GM18519 (cell line): ENCODE measurements at regions not wholly inside any gene's neighbourhood (a gene's known extent, or its start where the extent isn't known, plus 50 kb on each side); places are given as distances from the start of the nearest gene placed in this dataset.
"Not testable (repeated sequence)": the region's sequence is repeated elsewhere in the genome, so short reads cannot be mapped to it uniquely, and the experiment has no call there.

Experiments
- ATAC-seq: cut with Tn5 transposase; IDR thresholded peaks from one replicate; pipeline ENCODE4 v1.9.1; 2021; ENCODE audit warnings: mild to moderate bottlenecking, moderate library complexity; ENCODE audit not compliant: unreplicated experiment, low FRiP score

DNA sequence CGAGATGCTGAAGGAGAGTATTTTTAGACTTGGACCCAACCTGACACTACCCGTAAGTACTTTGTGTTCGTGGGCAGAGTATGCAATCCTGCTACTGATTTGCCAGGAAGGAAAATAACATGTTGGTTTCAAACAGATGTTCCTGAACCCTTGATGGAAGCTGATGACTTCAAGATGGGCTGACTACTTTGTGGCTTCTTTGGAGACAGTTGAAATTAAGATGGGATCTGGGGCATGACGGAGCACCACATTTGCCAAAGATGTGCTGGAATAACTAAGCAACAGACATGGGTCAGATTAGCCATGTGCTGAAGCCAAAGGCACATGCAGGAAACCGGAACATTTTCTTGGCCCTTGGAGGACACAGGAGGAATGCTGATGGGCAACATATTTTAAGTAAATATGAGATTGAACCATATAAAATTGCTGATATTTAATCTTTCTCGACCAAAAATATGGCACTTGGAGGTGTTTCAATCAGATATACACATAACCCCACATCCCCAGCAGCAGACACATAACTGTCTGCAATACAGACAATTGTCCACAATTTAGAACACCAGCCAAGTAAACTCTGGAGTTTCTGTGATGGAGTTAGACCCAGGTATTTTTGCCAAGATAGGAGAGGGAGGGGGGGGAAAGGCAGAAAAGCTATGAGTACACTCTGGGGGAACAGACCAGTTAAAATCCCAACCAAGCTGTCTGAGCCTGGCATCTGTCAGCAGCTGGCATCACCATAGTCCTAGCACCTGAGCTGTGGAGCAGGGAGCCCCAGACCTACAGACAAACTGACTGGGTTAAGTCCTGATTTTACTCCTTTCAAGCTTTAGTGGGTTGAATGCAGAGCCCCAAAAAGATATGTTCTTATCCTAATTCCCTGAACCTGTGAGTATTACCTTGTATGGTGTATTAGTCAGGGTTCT lies 329.4 kb upstream of the CDH5 start:
- ATAC-seq: no peak

DNA sequence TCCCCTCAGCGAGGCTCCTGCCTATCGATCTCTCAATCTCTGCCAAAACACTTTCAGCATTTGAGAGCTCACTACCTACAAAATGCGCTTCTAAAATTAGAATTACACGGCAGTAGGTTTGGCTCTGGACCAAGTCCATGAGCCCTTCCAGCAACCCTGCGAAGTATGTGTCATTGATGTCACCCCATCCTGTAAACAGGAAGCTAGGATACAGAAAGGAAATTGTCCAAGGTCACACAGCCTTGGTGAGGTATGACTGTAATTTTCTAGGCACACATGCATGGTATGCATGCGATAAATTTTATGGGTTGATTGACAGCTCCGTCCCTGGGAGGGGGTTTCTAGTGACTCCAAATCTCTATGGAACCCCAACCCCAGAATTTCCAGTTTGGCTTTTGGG lies 330.3 kb upstream of the CDH5 start:
- ATAC-seq: no peak

DNA sequence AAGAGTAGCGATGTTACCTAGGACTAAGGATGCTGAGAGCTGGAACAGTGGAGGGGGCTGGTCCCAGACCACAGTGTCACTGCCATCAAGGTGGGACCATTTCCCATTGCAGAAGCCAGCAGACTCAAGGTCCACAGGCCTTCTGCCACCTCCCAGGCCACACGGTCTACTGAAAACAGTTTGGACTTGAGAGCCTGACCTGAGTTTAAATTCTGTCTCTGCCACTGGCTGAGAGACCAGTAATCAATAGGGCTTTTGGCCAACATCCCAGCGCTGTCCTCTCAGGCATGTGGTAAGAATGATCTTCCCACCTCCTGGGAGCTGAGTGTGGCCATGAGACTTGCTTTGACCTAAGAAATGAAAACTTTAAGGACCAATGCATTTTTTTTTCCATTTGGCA lies 331.4 kb upstream of the CDH5 start:
- ATAC-seq: no peak

DNA sequence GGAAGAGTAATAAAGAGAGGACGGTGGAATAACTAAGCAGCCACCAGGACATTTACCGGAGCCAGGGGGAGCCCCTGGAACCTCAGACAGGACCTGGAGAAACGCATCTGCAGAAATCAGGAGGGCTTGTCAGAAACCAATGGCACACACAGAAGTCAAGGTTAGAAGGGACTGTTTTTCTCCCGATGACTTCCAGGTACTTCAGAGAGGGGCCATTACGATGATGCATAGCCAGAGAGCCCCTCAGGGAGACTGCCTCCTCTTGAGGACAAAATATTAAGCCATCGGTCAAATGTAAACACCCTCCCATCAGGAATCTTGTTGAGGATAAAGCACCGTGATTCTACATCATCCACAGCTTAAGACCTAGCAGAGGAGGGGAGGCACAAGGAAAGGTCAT lies 333.6 kb upstream of the CDH5 start:
- no peak for ATAC-seq

DNA sequence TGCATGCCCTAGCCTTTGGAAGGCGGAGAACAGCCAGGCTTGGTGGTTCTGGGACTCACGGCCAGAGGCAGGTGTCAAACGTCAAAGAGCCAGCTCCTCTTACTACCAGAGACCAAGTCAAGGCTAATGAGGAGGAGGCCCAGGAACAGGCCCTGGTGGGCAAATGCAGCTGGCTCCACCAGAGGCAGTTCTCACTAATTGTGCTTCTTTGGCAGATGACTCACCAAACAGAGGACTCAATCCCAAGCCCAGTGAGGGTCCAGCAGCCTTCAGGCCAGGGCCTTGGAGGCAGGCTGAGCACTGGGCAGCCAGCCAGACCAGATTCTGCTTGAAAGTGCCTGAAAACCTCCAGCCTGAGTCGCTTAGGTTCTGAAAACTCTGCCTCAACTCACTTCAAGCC lies 336.5 kb upstream of the CDH5 start:
- ATAC-seq: no peak

DNA sequence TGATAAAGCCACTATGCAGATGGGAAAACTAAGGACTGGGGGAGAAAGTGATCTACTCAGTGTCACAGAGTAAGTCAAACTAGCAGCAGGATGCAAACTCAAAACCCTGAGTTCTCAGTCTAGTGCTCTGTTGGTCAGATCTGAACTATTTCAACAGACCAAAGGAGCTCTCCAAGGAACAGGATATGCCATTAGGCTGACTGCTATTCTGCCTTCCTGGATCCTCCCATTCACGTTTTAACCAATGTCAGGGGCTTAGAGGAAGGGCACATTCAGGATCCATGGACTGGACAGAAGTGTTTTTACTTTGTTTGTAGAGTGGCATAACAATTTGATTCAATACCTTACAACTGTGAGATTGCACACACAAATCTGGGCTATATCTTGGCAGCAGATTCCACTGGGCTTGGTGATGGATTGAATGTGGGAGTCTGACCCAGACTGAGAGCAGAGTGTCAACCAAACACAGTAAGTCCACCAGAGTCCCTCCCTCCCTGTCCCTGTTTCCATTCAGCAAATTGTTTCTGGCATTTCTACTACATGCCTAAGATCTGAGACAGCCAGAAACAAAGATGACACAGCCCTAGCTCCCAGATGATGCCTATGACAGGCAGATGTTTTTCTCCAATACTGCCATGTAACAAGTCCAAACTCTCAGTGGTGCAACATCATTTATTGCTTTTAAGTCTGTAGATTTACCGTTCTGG lies 337.8 kb upstream of the CDH5 start:
- no peak for ATAC-seq

DNA sequence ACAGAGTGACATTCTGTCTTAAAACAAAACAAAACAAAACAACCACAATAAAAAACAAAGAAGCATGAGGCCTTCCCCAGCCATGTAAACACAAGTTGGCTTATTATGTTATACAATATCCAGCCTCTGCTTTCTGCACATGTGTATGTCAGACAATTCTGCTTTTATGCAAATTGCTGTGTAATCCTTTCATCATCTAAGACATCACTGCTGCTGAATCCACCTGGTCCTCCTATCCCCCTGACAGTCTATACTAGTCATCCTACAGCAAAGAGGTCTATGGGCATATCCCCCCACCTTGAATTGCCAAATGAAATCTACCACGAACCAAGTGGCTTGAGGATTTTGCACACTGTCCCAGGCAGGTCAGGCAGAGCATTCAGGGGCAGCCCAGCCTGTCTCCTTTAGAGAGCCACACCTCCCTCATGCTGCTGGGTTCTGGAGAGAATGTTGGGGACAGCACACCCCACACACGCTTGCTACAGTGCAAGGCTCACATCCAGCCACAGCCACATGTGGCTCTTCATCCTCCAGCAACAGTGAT lies 339.6 kb upstream of the CDH5 start:
- ATAC-seq: no peak

DNA sequence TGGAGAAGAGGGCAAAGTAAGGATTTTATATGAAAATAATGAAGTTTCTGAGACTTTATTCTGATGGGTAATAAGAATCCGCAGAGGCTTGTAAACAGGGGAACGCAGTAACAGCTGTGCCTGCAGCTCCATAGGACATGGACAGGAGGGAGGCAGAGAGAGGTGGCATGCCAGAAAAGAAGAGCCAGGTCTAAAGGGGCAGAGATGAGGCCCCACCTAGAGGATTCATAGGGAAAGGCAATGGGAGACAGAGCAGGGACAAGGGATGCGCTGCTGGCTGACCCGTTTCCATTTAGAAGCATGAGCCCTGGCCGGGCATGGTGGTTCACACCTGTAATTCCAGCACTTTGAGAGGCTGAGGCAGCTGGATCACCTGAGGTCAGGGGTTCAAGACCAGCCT lies 340.3 kb upstream of the CDH5 start:
- ATAC-seq: no peak

DNA sequence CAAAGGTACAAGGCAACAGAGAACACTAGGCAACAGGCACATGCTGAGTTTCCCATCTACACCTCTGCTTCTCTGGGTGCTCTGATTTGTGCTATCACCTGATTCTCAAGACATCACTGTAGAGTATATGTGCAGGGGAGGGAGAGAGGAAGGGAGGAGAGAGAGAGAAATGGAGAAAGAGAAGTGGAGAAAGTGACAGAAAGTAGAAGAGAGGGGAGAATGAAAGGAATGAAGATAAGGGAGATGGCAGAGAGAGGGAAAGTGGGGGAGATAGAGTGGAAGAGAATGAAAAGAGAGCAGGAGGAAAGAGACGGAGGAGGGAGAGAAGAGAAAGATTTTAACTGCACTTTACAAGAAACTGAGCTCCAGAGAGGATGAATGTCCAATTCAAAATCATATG lies 340.7 kb upstream of the CDH5 start:
- no peak for ATAC-seq

DNA sequence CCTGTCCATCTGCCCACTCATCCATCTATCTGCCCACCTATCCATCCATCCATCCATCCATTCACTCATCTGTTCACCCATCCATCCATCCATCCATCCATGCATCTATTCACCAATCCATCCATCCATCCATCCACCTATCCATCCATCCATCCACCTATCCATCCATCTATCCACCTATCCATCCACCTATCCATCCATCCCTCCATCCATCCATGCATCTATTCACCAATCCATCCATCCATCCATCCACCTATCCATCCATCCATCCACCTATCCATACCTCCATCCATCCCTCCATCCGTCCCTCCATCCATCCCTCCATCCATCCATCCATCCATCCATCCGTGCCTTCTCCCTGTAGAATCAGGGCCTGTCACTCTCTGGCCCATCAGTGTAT lies 341.9 kb upstream of the CDH5 start:
- ATAC-seq: not testable (repeated sequence)

DNA sequence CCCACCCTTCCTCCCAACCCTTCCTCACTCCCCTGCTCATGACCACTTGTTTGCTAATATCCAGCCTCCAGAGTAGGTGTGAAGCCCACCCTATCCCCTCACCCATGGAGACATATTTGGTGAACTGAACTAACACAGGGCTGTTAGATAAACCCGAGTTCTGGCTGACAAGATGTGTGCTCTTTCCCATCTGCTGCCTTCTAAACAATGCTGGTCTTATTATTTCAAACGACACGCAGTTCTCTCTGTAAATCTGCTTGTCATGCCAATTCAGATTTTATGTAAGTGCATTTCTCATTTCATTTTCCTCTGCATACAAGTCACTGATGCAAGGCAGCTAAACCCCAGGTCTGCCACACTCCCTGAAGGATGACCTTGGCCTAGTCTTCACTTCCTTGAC lies 343.0 kb upstream of the CDH5 start:
- ATAC-seq: no peak

DNA sequence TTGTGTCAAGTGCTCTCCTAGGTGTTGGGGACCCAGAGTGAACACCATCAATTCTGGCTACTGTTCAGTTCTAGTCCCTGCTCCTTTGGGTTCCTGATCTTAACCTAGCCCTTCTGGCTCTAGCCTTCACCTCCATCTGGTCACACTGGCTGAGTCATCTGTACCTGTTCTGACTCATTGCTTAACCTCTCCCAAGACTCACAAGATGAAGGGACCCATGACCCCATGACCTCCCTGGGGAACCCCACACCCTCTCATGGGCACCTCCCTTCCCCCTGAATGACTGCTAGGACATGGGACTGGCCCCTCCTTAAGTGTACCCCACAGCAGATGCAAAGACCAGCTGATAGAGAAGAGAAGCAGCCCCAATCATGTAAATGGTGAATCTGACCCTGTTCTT lies 345.8 kb upstream of the CDH5 start:
- ATAC-seq: no peak

DNA sequence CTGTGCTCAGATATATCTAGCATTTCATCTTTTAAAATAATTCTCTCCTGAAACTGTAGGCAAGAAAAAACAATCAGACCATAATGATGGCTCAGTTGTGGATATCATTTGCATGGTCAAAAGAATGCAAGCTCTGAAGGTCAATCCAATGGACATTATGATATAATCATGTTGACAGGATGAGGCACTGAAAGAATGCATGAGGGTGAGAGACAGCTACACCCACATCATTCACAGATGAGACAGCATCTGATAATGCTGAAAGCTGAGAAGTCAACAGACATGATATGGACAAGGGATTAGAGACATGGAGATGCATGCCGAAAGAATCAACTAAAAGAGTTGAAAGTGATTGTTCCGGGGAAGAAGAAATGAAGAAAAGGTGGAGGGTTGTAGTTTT lies 346.4 kb upstream of the CDH5 start:
- ATAC-seq: no peak

DNA sequence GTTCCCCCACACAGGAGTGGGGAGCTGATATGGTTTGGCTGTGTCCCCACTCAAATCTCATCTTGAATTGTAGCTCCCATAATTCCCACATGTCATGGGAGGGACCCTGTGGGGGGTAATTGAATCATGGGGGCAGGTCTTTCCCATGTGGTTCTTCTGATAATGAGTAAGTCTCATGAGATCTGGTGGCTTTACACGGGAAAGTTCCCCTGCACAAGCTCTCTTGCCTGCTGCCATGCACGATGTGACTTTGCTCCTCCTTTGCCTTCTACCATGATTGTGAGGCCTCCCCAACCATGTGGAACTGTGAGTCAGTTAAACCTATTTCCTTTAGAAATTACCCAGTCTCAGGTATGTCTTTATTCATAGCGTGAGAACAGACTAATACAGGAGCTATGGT lies 347.0 kb upstream of the CDH5 start:
- not testable (repeated sequence) for ATAC-seq

DNA sequence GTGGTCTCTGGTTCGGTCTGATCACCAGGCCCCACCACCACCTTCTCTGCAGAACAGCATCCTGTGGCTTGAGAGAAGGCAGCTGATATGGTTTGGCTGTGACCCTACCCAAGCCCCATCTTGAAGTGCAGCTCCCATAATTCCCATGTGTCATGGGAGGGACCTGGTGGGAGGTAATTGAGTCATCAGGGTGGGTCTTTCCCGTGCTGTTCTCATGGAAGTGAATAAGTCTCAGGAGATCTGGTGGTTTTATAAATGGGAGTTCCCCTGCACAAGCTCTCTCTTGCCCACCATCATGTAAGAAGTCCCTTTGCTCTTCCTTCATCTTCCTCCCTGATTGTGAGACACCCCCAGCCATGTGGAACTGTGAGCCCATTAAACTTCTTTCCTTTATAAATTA lies 352.3 kb upstream of the CDH5 start:
- ATAC-seq: no peak

DNA sequence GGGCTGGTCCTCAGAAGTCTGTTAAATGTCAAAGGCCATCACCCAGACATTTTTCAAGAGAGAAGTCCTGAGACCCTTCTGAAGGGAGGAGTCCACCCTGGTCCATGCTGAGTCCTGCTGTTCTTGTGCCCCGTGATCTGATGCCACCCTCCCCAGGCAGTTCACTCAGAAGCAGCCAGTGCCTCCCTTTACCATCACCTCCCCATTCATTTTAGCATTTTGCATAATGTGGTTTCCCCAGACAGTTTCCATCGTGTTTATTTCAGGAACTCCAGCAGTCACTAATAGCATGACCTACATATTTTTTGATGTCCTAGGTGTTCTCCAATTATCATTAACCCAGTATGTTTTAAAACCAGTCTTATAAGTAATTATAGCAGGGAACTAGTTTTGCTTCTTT lies 353.0 kb upstream of the CDH5 start:
- no peak for ATAC-seq

DNA sequence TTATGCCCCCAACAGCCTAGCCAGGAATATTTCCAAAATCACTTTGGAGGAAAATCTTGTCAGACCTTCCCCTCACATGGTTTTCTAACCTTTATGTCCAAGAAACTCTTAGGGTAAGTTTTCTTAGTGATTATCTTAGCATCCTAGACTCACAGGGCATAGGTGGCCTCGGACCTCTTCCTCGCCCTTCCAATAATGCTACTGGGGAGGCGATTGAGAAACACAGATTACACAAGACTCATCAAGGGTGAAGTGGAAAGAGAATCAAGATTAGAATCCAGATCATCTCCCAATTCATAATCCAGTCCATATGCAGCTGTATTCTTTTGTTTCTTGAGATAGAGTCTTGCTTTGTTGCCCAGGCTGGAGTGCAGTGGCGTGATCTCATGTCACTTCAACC lies 358.4 kb upstream of the CDH5 start:
- ATAC-seq: no peak

DNA sequence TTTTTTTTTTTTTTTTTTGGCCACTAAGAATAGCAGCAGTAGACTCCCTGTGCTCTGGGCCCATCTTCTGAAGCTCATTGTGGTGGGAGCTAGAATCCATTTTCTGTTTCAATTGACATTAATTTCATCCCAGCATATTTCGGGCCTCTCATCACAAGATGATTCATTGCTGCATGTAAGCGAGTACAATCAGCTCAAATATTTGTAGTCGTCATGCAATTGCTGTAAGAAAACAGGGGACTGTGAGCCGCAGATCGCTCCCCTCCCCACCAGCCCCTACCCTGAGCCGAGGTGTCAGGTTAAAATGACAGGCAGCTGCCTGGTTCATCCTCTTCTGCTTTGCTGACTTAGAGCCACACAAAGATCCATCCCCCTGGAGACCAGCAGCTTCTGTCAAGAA lies 358.8 kb upstream of the CDH5 start:
- ATAC-seq: no peak

DNA sequence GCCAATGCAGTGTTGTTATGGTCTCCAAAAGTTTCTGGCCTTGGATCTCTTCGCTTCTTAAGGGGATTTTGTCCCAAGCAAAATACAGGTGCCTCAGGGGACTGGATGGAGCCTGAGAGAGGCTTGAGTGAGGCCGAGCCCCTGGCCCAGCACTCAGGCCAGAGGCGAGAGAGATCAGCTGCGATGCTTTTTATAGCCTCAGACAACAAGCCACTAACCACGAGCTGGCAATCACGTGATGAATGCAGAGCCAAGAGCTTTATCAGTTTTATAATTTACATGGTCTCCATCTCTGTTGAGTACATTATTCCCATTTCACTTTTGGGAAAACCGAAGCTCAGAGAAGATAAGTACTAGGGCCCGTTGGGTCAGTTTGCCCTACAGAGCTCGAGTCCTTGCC lies 360.0 kb upstream of the CDH5 start:
- no peak for ATAC-seq

DNA sequence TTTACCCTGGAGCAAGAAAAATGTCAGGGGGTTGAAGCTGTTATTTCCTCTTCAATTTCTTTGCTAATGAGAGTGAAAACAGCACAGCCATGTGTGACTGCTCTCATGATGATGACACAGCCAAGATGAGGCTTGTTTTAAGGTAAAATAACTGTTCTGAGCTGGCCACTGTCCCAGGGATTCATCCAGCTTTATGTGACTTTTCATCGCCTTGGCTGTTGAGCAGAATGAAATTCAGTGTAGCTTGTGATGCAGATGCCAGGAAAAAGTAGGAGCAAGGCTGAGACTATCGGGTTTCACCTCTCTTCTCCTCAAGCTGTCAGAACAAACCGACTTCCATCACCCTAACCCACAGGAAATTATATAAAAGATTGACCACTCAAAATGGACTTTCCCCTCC lies 361.8 kb upstream of the CDH5 start:
- ATAC-seq: no peak

DNA sequence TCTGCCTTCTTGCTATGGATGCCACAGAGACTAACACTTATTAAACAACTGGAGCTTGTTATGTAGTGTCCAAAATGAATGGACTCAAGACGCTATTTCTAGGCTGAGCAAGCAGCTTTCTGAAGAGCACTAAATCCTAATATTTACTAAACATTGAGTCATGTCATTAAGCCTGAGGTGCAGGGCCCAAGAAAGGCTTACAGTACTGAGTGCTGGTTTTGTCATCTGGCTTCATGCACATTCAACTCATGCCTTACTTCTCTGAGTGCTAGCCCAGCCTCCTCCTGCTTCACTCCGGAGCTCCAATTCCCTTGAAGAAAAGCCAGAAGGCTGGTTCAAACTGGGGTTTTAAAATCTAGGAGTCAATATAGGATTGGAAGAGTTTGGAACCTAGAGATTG lies 363.3 kb upstream of the CDH5 start:
- ATAC-seq: no peak

DNA sequence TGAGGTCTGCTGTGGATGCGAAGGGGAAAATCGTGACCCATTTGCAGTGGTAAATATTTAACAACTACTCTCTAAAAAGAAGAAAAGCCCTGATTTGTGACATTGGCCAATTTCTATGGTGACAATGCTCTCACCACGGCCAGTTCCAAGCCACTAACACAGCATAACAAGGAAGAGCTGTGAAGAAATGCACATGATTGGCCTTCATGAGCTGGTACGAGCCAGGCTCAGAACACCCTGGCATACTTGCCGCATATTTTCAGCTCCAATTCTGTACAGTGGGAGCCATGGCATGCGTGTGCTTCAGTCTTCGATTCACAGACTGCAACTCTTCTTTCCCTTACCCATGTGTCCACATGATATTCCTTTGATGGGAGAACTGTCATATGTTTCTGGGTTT lies 363.9 kb upstream of the CDH5 start:
- no peak for ATAC-seq
